DMS 273 treated with DMSO at 0.1 percent for 48 hours (cell line): ENCODE measurements at regions not wholly inside any gene's neighbourhood (a gene's known extent, or its start where the extent isn't known, plus 50 kb on each side); places are given as distances from the start of the nearest gene placed in this dataset.

Source experiments
- DNase-seq: peaks from one replicate; lab custom pipeline; 2025; lab: John Stamatoyannopoulos, UW

GRCh38 chr20:19950042-19950441, 67.1 kb upstream of the NAA20 start:
- DNase-seq: no peak

DNA sequence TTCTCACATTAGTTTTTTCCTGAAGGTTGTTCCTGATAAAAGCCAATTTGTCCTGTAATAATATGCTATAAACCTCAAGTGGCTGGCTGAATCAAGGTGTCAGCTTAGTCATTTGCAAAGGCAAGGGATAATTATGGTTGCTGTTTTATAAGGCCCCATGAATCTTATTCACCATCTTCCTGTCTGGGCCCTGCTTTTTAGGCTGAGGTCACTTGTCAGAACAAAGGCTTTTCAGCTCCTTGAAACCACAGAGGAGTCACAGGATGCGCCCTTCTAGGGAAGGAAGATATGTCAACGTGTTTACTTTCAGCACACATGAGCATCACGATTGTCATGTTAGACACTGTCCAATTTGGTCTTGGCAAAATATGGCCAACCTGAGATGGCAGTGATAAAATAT, 64.8 kb upstream of the NAA20 start:
- no peak for DNase-seq

GRCh38 chr20:19953606-19954005, 63.6 kb upstream of the NAA20 start:
- no peak for DNase-seq

DNA sequence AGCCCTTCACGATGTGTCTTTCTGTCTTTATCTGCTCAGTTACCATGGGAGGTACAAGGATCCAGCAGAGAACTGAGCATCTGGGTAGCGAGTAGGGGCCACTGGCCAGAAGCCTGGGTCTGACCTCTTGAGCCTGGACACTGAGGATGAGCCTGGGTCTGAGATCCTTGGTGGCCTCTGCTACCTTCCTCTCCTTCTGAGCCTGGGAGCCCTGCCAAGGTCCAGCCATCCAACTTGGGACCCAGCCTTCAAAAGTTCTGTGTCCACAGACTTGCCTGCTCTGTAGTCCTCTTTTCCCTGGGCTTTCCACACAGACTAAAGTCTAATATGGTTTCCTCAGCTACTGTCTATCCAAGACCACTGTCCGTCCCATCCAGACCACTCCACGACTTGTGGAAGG, 60.2 kb upstream of the NAA20 start:
- no peak for DNase-seq

DNA sequence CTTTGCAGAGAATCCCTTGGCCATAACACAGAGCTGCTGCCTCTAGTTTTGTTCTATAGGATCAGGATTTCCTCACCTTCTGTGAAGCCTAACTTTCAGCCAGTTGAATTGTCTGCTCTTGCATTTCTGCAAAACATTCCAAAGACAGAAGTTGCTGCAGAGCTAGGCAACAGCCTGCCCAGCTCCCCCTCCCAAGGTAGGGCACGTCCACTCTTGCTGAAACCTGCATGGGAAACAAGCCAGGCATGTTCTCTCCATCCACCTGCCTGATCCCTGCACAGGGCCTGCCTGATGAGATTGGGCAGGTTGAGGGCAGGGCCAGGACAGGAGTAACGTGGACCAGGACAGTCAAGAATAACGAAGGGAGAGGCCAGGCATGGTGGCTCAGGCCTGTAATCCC, 58.9 kb upstream of the NAA20 start:
- no peak for DNase-seq

DNA sequence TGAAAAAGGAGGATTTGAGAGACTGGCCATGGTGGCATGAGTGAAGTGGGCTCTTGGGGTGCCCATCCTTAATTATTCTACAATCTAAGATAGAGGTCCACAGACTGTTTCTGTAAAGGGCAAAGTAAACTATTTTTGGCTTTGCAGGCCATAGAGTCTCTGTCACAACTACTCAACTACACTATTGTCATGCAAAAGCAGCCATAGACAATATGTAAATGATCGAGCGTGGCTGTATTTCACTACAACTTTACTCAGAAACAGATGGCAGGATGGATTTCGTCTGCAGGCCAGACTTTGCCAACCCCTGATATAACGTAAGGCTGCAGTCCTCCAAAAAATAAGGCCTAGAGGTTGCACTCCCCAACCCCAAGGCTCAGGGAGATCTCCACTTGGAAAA, 58.2 kb upstream of the NAA20 start:
- DNase-seq: no peak

DNA sequence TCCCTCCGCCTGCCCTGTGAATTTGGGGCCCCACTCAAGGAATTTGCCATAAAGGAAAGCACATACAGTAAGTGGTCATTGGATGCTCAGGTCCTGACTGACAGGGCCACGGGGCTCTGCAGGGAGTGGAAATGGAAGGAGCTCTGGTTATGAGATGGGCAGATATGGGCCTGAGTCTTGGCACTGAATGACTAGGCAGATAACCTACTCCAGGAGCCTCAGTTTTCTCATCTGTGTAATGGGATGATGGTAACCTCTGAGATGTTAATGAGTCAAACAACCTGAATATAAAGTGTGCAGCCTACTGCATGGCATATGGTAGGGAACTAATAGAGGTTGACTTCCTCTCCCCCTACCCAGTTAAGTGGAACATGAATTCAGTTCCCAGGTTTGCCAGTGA, 56.4 kb upstream of the NAA20 start:
- no peak for DNase-seq

- DNase-seq: no peak
Measured at GRCh38 chr20:19961293-19961692, 55.9 kb upstream of the NAA20 start.

DNA sequence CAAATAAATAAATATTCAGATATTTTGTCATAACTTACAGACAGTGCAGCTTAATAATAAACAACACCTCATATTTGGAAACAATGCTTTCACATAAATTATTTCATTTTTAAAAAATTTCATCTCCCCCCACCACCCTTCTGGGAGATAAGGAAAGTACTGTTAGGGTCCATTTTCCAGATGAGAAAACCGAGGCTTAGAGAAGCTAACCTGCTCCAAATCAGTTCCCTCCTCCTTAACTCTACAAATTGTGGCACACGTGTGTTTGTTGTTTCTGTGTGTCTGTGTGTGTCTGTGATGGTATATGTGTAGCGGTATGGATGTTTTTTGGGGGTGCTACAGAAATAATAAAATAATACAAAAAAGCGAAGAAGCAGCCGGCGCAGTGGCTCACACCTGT, 54.2 kb upstream of the NAA20 start:
- DNase-seq: no peak

- DNase-seq: no peak
Measured at GRCh38 chr20:19964289-19965265, 52.6 kb upstream of the NAA20 start.

DNA sequence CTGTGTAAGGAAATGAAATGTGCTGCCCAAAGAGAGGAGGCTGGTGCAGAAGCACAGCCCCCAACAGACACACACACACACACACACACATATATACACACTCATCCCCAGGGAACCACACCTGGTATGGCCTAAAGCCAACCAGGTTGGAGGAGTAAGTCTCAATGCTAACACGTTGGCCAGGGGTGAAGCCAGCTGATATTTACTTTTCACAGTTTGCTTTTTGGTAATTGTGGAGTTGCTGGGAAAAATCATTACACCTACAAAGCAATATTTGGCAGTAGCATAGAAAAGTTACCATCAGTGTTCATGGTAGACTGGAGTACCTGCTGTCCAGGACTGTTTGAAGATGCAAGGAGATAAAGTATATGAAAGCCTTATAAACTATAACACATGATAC, 50.3 kb upstream of the NAA20 start:
- DNase-seq: no peak
